Inflammatory macrophage (primary cell): ENCODE measurements at regions not wholly inside any gene's neighbourhood (a gene's known extent, or its start where the extent isn't known, plus 50 kb on each side); places are given as distances from the start of the nearest gene placed in this dataset.
A peak's percentile ranks its signal among the peaks of the same experiment; 100 is the strongest.

ENCODE experiments used
- DNase-seq, 2 donors: peaks; one replicate each; pipeline ENCODE4 v3.0.0-alpha.2; 2020 to 2022

DNA sequence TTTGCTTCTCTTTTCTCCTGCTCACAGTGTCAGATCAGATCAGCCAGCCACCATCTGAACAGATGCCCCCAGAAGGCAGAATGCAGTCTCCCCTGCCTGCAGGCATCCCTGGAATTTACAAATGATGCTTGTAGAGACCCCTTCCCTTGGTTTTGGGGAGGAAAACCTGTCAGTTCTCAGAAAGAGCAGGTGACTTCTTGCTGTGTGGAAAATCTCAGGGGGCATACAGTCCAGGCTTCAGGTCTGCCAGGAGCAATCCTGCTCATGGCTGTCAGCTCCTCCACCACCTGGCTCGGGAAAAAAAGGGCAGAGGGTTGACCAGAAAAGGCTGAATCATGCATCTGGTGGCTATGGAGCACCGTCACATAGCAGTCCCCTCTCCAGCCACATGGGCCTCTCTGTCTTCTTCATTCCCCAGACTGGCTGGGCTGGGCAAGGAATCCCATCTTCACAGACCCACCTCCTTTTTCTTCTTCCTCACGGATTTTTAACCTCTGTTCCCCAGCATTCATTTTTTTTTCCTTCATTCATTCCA, 107.0 kb downstream of the KCNF1 start:
- DNase-seq: no peak

DNA sequence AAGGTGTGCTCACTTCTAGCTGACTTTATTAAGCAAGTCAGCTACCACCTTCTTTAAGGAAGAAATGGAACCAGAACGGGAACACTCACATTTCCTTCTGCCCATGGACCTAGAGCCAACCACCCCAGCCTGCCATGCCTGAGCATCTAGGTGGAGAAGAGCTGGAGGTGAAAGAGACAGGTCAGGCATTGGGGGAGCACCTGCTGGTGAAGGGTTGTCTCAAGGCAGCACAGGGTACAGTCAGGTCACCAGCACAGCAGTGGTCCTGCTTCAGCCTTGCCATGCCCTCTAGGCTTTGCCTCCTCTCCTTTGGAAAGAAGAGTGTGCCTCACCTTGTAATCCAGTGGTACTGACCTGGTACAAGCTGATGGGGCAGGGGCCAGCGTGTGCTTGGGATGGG, 107.9 kb downstream of the KCNF1 start:
- DNase-seq: no peak

DNA sequence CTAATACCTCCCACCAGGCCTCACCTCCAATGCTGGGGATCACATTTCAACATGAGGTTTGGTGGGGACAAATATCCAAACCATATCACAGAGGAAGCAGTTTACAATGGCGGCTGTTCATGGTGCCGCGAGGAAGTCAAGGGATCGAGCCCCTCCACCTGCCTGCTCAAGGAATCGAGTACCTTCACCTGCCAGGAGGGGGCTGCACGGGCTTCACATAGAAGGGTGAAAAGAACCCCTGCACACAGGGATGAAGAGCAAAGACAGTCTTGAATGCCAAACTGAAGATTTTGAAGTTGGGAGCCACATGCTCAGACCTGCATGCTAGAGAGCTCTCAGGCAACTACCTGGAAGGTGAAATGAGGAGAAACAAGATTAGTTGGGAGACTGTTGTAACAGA, 110.3 kb downstream of the KCNF1 start:
- DNase-seq: no peak

DNA sequence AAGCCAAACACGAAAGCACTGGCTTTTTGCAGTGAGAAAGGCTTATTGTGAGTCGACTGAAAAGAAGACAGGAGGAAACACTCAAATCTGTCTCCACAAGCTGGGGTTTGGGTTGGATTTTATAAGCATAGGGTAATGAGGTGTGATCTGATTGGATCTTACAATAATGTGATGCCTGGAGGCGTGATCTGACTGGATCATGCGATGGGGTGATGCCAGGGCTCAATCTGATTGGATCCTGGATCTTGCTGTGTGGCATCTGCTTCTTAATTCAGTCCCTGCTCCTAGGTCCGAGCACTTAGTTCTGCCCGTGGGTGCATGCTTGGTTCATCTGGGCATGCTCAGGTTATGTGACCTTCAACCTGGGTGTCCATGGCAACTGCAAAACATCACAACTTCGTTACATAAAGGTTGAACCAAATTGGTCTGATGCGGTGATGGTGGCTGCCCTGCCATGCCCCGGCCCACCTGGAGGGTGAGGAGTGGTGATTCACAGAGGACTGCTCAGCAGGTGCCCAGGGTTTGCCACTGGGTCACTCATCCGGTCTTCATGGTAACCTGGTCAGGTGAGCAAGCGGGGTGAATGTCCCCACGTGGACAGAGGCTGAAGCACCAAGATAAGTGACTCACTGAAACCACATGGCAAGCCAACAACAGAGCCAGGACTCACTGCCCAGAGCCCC, 111.0 kb downstream of the KCNF1 start:
- DNase-seq: no peak

- DNase-seq: no peak
Measured at GRCh38 chr2:11023326-11024258, 111.9 kb downstream of the KCNF1 start.

DNA sequence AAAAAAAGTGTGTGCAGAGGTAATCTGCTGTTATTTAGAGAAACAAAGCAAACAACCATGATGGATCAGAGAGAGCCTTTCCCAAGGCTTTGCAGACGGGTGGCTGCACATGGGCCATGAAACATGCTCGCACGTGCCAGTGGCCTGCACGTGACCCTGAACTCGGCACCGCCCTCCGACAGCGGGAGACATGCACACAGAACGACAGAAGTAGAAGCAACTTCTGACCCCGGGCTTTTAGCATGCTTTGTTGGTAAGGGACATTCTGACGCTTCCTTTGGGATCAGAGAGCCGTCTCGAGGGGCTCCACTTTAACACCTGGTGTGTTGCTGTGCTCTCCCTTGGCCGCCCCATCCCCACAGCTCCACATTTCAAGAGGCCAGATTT, 112.5 kb downstream of the KCNF1 start:
- no peak for DNase-seq

DNA sequence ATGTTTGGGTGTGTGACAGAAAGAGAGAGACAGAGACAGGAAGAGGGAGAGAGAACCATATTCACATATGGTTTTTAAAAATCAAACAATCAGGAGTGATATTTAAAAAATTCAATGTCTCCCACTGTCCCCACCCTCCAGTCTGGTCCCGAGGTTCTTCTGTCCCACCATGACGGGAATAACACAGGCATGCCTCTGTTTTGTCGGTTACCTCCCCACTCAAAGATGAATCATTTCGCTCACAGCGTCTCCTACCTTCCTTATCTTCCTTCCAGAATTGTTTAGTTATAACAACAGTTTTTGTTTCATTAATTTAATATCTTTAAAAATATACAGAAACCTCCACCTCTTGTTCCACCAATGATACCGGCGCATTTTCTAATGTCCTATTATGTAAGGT, 113.0 kb downstream of the KCNF1 start:
- no peak for DNase-seq

- DNase-seq: no peak
Measured at GRCh38 chr2:11026286-11026921, 114.7 kb downstream of the KCNF1 start.

DNA sequence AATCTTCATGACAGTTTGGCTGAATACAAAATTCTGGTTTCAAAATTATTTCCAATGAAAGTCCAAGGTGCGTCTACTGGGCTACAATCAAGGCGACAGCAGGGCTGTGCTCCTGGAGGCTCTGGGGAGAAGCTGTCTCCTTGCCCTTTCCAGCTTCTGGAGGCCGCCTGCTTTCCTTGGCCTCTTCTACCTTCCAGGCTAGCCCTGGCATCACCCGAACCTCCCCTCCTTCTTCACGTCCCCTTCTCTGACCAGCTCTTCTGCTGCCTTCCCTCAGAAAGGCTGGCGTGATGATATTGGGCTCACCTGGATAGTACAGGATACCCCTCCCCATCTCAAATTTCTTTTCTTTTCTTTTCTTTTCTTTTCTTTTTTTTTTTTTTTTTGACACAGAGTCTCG, 115.5 kb downstream of the KCNF1 start:
- DNase-seq: no peak

- DNase-seq: no peak
Measured at GRCh38 chr2:11028407-11028916, 116.7 kb downstream of the KCNF1 start.

DNA sequence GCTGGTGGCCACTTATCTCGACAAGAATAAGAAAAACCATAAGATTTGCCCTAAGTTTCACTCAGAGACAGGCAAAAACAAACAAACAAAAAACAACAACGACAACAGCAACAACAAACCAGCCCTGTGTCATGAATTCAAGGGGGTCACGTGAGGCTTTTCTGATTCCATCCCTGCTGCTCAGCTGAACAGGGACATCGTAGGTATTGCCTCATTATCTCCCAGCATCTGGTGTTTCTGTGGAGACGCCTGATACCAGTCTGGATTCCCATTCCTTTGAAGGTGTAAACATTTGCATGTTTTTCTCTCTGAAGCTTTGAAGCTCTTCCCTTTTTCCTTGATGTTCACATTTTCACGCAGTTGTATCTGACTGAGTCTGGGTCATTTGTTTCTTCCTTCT, 117.4 kb downstream of the KCNF1 start:
- DNase-seq: no peak

GRCh38 chr2:11030036-11030435, 118.3 kb downstream of the KCNF1 start:
- DNase-seq: no peak

DNA sequence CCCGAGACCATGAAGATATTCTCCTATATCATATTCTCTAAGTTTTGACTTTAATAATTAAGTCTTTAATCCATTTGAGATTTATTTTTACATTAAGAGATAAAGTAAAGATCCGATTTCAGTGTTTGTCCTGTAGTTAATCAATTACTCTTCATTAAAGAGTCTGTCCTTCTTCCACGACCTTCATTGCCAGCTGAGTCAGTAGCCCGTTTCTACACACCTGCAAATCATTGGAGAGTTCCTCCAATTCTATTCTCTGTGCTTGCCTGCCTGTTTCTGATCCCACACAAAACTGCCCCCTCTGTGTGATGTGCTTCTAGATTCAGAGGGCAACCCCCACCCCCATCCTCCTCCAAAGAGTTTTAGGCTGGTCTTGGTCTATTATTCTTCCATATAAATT, 119.2 kb downstream of the KCNF1 start:
- no peak for DNase-seq

DNA sequence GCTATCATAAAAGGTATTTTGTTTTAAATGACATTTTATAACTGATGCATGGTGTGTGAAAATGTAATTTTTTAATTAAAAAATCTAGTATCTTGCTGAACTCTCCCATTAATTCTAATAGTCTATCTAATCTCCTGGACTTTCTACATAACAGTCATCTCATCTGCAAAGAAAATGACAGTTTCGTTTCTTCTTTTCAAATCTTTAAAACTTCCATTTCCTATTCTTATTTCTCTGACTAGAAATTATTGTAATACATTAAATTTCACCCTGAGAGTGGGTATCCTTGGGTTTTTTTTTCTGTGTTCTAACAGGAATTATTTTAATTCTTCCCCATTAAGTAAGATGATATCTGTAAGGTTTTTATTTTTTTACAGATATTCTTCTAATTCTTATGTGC, 120.1 kb downstream of the KCNF1 start:
- no peak for DNase-seq

DNA sequence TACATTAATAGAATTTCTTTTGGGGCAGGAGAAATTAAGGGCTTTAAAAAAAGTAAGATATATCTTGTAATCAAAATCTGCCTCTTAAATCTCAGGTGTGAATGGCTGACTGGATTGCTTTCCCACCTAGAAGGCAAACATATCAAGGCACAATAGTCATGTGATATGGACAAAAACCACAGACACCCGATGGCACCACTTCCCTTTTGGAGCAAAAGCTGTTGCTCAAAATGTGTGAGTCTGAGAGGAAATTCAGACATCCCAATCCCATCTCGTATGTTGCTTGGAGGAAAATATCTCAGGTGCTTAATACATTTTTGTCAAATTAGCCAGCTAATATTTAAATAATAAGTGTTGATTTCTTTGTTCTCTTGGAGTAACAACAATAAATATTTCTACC, 120.7 kb downstream of the KCNF1 start:
- DNase-seq: peak; percentile 51 to 52

DNA sequence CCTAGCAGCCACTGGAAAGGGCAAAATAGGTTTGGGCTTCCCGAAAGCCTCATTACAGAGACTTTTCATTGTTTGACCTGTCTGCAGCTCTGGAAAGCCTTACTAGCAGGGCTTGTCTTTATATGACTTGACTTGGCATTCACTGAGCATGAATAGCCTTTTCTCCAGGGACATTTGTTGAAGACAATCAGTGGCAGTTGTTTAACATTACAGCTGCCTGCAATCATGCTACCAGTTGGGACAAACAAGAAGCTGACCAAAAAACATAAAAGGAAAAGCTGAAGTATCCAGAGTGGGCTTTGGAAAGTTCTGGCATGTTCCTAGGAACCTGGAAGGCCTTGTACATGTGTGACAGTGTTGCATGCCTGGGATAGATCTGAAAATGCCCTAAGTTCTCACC, 121.4 kb downstream of the KCNF1 start:
- no peak for DNase-seq

DNA sequence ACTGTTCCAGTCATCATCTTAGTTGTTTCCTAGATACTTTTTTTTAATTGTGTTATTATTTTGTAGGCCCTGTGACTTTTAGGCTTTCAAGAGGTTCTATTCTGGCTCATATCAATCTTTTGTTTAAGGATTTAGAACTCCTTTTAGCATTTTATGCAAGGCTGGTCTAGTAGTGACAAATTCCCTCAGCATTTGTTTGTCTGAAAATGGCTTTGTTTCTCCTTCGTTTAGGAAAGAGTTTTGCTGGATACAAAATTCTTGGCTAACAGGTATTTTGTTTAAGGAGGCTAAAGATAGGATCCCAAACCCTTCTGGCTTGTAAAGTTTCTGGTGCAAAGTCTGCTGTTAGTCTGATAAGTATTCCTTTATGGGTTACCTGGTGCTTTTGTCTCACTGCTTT, 116.6 kb upstream of the SLC66A3 start:
- no peak for DNase-seq

GRCh38 chr2:11040992-11041391, 114.3 kb upstream of the SLC66A3 start:
- DNase-seq: no peak

DNA sequence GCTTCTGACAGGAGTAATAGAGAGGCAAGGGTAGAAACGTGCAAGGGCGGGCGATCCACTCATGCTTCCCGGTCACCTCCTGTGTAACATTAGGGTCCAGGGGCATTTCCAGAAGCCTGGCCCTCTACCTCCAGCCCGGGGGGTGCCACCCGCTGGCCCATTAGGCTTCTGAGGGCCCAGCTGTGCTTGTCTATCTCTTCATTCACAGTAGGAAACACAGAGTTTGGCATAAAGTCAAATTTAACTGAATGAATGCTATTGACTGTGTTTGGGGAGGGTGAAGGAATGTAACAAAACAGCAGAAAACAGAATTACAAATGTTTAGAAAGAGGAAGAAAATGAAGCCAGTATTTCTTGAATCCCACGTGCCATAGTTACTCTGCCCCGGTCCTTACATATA, 112.4 kb upstream of the SLC66A3 start:
- DNase-seq: no peak

DNA sequence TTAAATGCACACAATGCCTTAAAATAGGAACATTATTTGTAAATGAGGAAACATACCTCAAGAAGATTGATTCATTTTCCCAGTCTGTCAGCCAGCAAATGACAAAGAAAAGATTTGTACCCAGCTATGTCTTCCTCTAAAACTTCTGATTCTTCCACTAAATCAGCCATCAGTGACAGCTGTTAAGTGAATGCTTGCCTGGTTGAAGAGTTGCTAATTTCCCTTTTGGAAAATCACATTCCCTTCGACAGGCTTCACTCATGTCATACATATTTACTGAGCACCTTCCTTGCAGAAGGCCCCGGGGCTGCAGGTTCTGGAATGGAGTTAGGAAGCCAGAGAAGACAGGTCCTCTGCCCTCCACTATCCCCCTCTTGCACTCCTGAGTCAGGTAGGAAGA, 112.0 kb upstream of the SLC66A3 start:
- DNase-seq: no peak

DNA sequence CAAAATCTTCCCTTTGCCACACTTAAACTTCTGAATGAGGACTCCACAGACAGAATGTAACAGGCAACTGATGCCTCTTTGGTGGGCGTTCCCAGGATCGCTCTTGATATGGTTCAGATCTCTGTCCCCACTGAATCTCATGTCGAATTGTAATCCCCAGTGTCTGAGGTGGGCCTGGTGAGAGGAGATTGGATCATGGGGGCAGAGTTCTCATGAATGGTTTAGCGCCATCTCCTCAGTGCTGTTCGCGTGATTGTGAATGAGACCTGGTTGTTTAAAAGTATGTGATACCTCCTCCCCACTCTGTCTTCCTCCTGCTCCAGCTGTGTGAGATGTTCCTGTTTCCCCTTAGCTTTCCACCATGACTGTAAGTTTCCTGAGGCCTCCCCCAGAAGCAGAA, 111.1 kb upstream of the SLC66A3 start:
- DNase-seq: no peak

- DNase-seq: no peak
Measured at GRCh38 chr2:11045294-11045693, 110.0 kb upstream of the SLC66A3 start.

DNA sequence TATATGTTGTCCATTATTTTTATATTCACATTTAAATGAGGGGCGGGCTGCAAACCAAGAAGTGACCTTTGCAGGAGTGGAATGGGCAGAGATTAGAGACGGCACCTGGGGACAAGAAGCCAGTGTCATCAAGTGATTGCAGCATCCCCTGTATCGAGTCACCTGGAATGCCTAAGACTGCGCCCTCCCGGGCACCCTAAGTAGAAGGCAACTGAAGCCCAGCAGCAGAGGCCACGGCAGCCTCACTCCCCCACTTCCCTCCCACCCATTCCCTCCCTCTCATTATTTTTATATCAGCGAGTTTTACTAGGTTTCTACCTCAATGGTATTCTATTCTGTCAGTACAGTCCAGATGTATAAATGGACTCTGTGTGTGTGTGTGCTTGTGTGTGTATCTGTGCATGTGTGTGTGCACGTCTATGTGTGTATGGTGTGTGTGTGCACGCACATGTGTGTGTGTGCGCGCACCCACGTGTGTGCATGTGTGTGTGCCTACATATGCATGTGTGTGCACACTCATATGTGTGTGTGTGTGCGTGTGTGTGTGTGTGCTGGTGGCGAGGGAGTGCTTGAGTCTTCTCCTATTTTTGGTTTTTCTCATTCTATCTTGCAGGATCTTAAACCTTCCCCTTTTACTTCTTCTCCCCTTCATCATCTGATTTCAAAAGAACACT, 106.8 kb upstream of the SLC66A3 start:
- no peak for DNase-seq
